PC-9 (cell line): ENCODE measurements at regions not wholly inside any gene's neighbourhood (a gene's known extent, or its start where the extent isn't known, plus 50 kb on each side); places are given as distances from the start of the nearest gene placed in this dataset.

Experiments used
- BruUV-seq: library from RNA; stranded (reverse); fragments of 400-500 nt; replicated peaks from 2 replicates; lab custom pipeline; 2021; lab: Mats Ljungman, UMichigan
- CTCF ChIA-PET: fragments of 300-600 bp; sonication (Branson Sonifier 250); formaldehyde crosslinking; loops from one replicate; lab custom pipeline; 2022; ENCODE audit warnings: antibody characterized with exemption; lab: Charles Lee
- POLR2A ChIA-PET: fragments of 300-600 bp; sonication (Branson Sonifier 250); formaldehyde crosslinking; loops from one replicate; lab custom pipeline; 2022; ENCODE audit warnings: antibody characterized with exemption; ENCODE audit not compliant: unreplicated experiment; lab: Charles Lee
- DNase-seq, 2 experiments: peaks; one replicate each; pipeline versions ENCODE4 v3.0.0 to v3.0.0-alpha.2; 2015 to 2022; ENCODE audit warnings: mixed read lengths in 1 of 2
- H2AFZ ChIP-seq: fragments of 200-600 bp; sonication (generic); 2 replicates; pipeline ENCODE4 v1.8.1; 2017; ENCODE audit warnings: antibody characterized with exemption
- H3F3A ChIP-seq: fragments of 200-600 bp; sonication (generic); 2 replicates; pipeline ENCODE4 v1.8.1; 2017; ENCODE audit warnings: antibody characterized with exemption, mild to moderate bottlenecking, low read depth; ENCODE audit not compliant: insufficient read depth
- H3K27ac ChIP-seq: fragments of 200-600 bp; sonication (generic); 2 replicates; pipeline ENCODE4 v1.6.1; 2016; ENCODE audit warnings: mixed run types
- H3K27me3 ChIP-seq: fragments of 200-600 bp; sonication (generic); 2 replicates; pipeline ENCODE4 v1.6.1; 2016; ENCODE audit warnings: low read depth, mixed run types; ENCODE audit not compliant: insufficient read depth
- H3K36me3 ChIP-seq: fragments of 200-600 bp; sonication (generic); 2 replicates; pipeline ENCODE4 v1.6.1; 2016; ENCODE audit warnings: low read depth, mixed run types
- H3K4me1 ChIP-seq: fragments of 200-600 bp; sonication (generic); replicated peaks from 2 replicates; pipeline ENCODE4 v1.6.1; 2016; ENCODE audit warnings: mixed run types; ENCODE audit not compliant: insufficient read depth
- H3K4me2 ChIP-seq: fragments of 200-600 bp; sonication (generic); 2 replicates; pipeline ENCODE4 v1.6.1; 2017; ENCODE audit warnings: mixed run types
- H3K4me3 ChIP-seq: fragments of 200-600 bp; sonication (generic); 2 replicates; pipeline ENCODE4 v1.6.1; 2016; ENCODE audit warnings: mixed run types
- H3K79me2 ChIP-seq: fragments of 200-600 bp; sonication (generic); 2 replicates; pipeline ENCODE4 v1.6.1; 2017; ENCODE audit warnings: low read depth, mixed run types
- H3K9me2 ChIP-seq: fragments of 200-600 bp; sonication (generic); 2 replicates; pipeline ENCODE4 v1.8.1; 2017; ENCODE audit warnings: mild to moderate bottlenecking; ENCODE audit not compliant: insufficient read depth
- H3K9me3 ChIP-seq: fragments of 200-600 bp; sonication (generic); 2 replicates; pipeline ENCODE4 v1.8.1; 2016; ENCODE audit warnings: low read depth; ENCODE audit not compliant: insufficient read depth
- H4K20me1 ChIP-seq: fragments of 200-600 bp; sonication (generic); 2 replicates; pipeline ENCODE4 v1.8.1; 2017; ENCODE audit not compliant: insufficient read depth
- CTCF ChIP-seq: fragments of 200-600 bp; sonication (generic); conservative IDR thresholded peaks from 2 replicates; pipeline ENCODE4 v1.6.1; 2017; ENCODE audit warnings: mixed run types, antibody characterized with exemption, mild to moderate bottlenecking, moderate library complexity
- EZH2 ChIP-seq: fragments of 200-600 bp; sonication (generic); IDR thresholded peaks from 2 replicates; pipeline ENCODE4 v1.8.0; 2017; ENCODE audit warnings: antibody characterized with exemption, low read depth
- intact Hi-C: fragments of 100-400 bp; cut with micrococcal nuclease; formaldehyde crosslinking; loops from one replicate; pipeline ENCODE4 v1.10.0; 2022; ENCODE audit not compliant: unreplicated experiment

- H4K20me1 ChIP-seq: no peaks in the 10 kb centered on the region
- TF ChIP-seq EZH2 (no peak), CTCF (no peak)
Measured at GRCh38 chr1:163583661-163584181, 262.0 kb downstream of the NUF2 start.

GRCh38 chr1:163585796-163586195, 264.0 kb downstream of the NUF2 start:
- no TSS peak for BruUV-seq
- Histone ChIP-seq H3K4me2 (no peak overlapping the region), H3K9me3 (no peaks in the 10 kb centered on the region; the same call in 1 of the 2 replicates), H3K9me2 (no peaks in the 10 kb centered on the region; the same call in 1 of the 2 replicates), H3K27ac (no peak overlapping the region), H2AFZ (no peak overlapping the region), H3F3A (no peaks in the 10 kb centered on the region), H3K4me1 (no peaks in the 10 kb centered on the region), H4K20me1 (no peaks in the 10 kb centered on the region), H3K27me3 (no peaks in the 10 kb centered on the region), H3K4me3 (no peak overlapping the region), H3K79me2 (no peaks in the 10 kb centered on the region), H3K36me3 (no peaks in the 10 kb centered on the region)
- POLR2A ChIA-PET: no interaction called here
- TF ChIP-seq CTCF: no peak
- no peak for TF ChIP-seq EZH2
- intact Hi-C loops: no loop called here
- no peak for DNase-seq
- CTCF ChIA-PET: no interaction called here

More at GRCh38 chr1:163583661-163584181, 262.0 kb downstream of the NUF2 start:
- DNase-seq: no peak
- H3K79me2 ChIP-seq: no peaks in the 10 kb centered on the region
- H2AFZ ChIP-seq: no peak overlapping the region
- no TSS peak for BruUV-seq
- no peak overlapping the region for H3K27ac ChIP-seq
- POLR2A ChIA-PET: no interaction called here
- H3K36me3 ChIP-seq: no peaks in the 10 kb centered on the region
- H3F3A ChIP-seq: no peaks in the 10 kb centered on the region
- no peaks in the 10 kb centered on the region for H3K27me3 ChIP-seq
- no peak overlapping the region for H3K4me2 ChIP-seq
- H3K4me1 ChIP-seq: no peaks in the 10 kb centered on the region
- H3K9me3 ChIP-seq: no peaks in the 10 kb centered on the region
- no peaks in the 10 kb centered on the region; the same call in 1 of the 2 replicates for H3K9me2 ChIP-seq
- no peak overlapping the region for H3K4me3 ChIP-seq
- intact Hi-C loops: no loop called here
- CTCF ChIA-PET: no interaction called here

- no peak overlapping the region for H3K4me3 ChIP-seq
- DNase-seq: no peak
- H2AFZ ChIP-seq: no peak overlapping the region
- no peaks in the 10 kb centered on the region for H3K79me2 ChIP-seq
- intact Hi-C loops: no loop called here
- H3K27ac ChIP-seq: no peak overlapping the region
- H3K9me3 ChIP-seq: no peaks in the 10 kb centered on the region; the same call in 1 of the 2 replicates
- TF ChIP-seq CTCF (no peak), EZH2 (no peak)
- no peaks in the 10 kb centered on the region for H3K36me3 ChIP-seq
- H3K4me2 ChIP-seq: no peak overlapping the region
- no peaks in the 10 kb centered on the region for H3K27me3 ChIP-seq
- ChIA-PET POLR2A (no interaction called here), CTCF (no interaction called here)
- BruUV-seq: no TSS peak
- H4K20me1 ChIP-seq: no peaks in the 10 kb centered on the region
- H3K9me2 ChIP-seq: no peaks in the 10 kb centered on the region; the same call in 1 of the 2 replicates
- H3F3A ChIP-seq: no peaks in the 10 kb centered on the region
- no peaks in the 10 kb centered on the region for H3K4me1 ChIP-seq
Measured at GRCh38 chr1:163588796-163589195, 267.0 kb downstream of the NUF2 start.
